SU-DHL-6 (cell line): ENCODE measurements at regions not wholly inside any gene's neighbourhood (a gene's known extent, or its start where the extent isn't known, plus 50 kb on each side); places are given as distances from the start of the nearest gene placed in this dataset.

ENCODE experiments used
- H2AFZ ChIP-seq: fragments of 200-600 bp; sonication (generic); 2 replicates; pipeline ENCODE4 v1.6.1; 2014; ENCODE audit warnings: low read depth, mild to moderate bottlenecking, moderate library complexity, mixed read lengths, antibody characterized with exemption, low read length; ENCODE audit not compliant: severe bottlenecking
- H3F3A ChIP-seq: fragments of 200-600 bp; shearing (Covaris generic); 2 replicates; pipeline ENCODE4 v1.6.0; 2016; ENCODE audit warnings: antibody characterized with exemption, mild to moderate bottlenecking; ENCODE audit not compliant: insufficient read depth
- H3K27ac ChIP-seq: fragments of 200-600 bp; sonication (generic); 2 replicates; pipeline ENCODE4 v1.5.1; 2016; ENCODE audit warnings: low read depth, mild to moderate bottlenecking, low read length, moderate library complexity, mixed read lengths
- H3K27me3 ChIP-seq: fragments of 200-600 bp; sonication (generic), shearing (Covaris generic); 2 replicates; pipeline ENCODE4 v1.6.0; 2014; ENCODE audit warnings: mild to moderate bottlenecking, low read length
- H3K36me3 ChIP-seq: fragments of 200-600 bp; sonication (generic); 2 replicates; pipeline ENCODE4 v1.6.1; 2014; ENCODE audit warnings: mild to moderate bottlenecking, low read length, mixed read lengths
- H3K4me2 ChIP-seq: fragments of 300-600, 200-600 bp; shearing (Covaris generic), sonication (generic); 2 replicates; pipeline ENCODE4 v1.6.0; 2014; ENCODE audit warnings: low read length, low read depth, mild to moderate bottlenecking; ENCODE audit not compliant: poor library complexity, severe bottlenecking
- H3K4me3 ChIP-seq: fragments of 200-600 bp; sonication (generic); 2 replicates; pipeline ENCODE4 v1.5.1; 2014; ENCODE audit warnings: antibody characterized with exemption, low read length, mild to moderate bottlenecking, mixed read lengths; ENCODE audit not compliant: insufficient read depth, poor library complexity, severe bottlenecking
- H3K79me2 ChIP-seq: fragments of 200-600 bp; sonication (generic); 2 replicates; pipeline ENCODE4 v1.6.1; 2014; ENCODE audit warnings: mild to moderate bottlenecking, low read length, moderate library complexity; ENCODE audit not compliant: insufficient read depth
- H3K9ac ChIP-seq: fragments of 200-600 bp; sonication (generic); 2 replicates; pipeline ENCODE4 v1.7.0; 2014; ENCODE audit warnings: mild to moderate bottlenecking, low read length
- H3K9me2 ChIP-seq: fragments of 200-600 bp; sonication (generic); replicated peaks from 2 replicates; pipeline ENCODE4 v1.6.1; 2014; ENCODE audit warnings: low read length; ENCODE audit not compliant: insufficient read depth
- H3K9me3 ChIP-seq: fragments of 200-600 bp; sonication (generic); 2 replicates; pipeline ENCODE4 v1.6.1; 2014; ENCODE audit warnings: low read length, mixed read lengths; ENCODE audit not compliant: insufficient read depth
- H4K20me1 ChIP-seq: fragments of 200-600 bp; sonication (generic); 2 replicates; pipeline ENCODE4 v1.6.1; 2014; ENCODE audit warnings: low read depth, mild to moderate bottlenecking, antibody characterized with exemption, low read length, moderate library complexity, mixed read lengths
- EZH2phosphoT487 ChIP-seq: fragments of 200-600 bp; sonication (generic), shearing (Covaris generic); conservative IDR thresholded peaks from 2 replicates; pipeline ENCODE4 v1.6.1; 2018; ENCODE audit warnings: mild to moderate bottlenecking, antibody characterized with exemption, low read length, moderate library complexity, mixed read lengths
- TF ChIP-seq, protein P1 (sequence below): fragments of 200-600 bp; sonication (generic); IDR thresholded peaks from one replicate; pipeline ENCODE4 v1.5.1; 2017; ENCODE audit warnings: antibody characterized with exemption, mild to moderate bottlenecking, low read length, moderate library complexity; ENCODE audit not compliant: insufficient read depth, poor library complexity, severe bottlenecking

DNA sequence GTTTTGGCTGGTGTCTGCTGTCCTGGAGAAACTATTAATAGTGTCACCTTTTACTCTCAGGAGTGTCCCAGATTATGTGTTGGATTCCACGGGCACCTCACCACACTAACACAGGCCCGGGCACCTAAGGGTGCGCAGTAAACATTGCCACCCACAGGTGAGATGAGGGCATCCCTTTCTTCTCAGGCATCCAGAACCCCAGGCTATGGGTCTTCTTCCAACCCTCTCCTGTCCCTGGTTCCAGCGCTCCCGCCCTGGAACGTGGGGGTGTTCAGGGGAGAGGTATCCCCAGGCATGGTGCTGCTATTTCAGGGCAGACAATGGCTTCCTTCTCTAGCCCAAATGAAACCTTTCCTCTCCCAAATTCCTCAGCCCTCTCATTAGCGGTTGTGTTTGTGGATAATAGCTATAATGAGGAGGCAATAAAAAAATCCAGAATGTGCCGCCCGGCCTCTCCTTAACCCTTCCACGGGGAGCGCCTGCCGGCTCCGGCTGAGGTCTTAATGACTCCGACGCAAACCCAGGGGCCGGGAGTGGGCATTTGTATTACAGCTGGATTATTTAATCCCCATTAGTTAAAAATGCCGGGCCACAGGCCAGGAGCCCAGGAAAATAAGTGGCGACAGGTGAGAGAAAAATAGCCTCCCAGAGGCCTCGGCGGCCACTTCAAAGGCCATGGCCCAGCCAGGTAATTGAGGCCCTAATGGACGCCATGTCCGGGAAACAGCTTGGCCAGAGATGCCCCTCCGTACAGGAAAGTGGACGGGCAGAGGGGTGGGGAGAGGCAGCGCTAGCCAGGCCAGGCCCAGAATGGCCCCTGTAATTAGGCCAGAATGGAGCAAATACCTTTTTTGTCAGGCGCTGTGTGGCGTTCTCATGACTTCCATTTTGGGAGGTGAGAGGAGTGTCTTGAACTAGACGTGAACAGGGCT is 102.8 kb downstream of the IRX5 start:
- no peaks in the 10 kb centered on the region for H4K20me1 ChIP-seq
- H3F3A ChIP-seq, result no peaks in the 10 kb centered on the region
- TF ChIP-seq, protein P1, sequence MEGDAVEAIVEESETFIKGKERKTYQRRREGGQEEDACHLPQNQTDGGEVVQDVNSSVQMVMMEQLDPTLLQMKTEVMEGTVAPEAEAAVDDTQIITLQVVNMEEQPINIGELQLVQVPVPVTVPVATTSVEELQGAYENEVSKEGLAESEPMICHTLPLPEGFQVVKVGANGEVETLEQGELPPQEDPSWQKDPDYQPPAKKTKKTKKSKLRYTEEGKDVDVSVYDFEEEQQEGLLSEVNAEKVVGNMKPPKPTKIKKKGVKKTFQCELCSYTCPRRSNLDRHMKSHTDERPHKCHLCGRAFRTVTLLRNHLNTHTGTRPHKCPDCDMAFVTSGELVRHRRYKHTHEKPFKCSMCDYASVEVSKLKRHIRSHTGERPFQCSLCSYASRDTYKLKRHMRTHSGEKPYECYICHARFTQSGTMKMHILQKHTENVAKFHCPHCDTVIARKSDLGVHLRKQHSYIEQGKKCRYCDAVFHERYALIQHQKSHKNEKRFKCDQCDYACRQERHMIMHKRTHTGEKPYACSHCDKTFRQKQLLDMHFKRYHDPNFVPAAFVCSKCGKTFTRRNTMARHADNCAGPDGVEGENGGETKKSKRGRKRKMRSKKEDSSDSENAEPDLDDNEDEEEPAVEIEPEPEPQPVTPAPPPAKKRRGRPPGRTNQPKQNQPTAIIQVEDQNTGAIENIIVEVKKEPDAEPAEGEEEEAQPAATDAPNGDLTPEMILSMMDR, result no peak
- TF ChIP-seq EZH2phosphoT487, result no peak
- no peaks in the 10 kb centered on the region for H3K36me3 ChIP-seq
- H3K9me2 ChIP-seq, result no peaks in the 10 kb centered on the region
- no peak overlapping the region for H2AFZ ChIP-seq
- no peak overlapping the region for H3K9ac ChIP-seq
- no peaks in the 10 kb centered on the region for H3K79me2 ChIP-seq
- no peak overlapping the region for H3K4me2 ChIP-seq
- no peak overlapping the region for H3K4me3 ChIP-seq
- no peaks in the 10 kb centered on the region for H3K27me3 ChIP-seq
- H3K27ac ChIP-seq, result no peak overlapping the region
- H3K9me3 ChIP-seq, result no peaks in the 10 kb centered on the region

DNA sequence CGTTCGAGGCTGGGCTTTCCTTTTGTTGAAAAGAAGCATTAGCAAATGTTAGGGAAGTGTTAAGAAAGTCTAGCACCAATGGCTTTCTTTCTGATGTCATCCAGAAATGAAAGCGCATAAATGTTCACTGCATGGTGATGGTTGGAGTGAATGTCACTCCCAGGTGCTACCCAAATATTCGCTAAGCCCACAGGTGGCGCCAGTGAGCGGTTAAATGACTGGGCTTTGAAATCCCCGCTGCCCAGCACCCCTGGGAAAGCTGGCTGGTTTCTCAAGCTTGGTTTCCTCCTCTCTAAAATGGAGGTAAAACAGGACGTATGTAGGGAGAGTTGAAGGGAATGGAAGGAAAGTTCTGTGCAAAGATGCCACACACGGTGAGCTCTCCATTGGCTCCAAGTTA is 104.4 kb downstream of the IRX5 start:
- Histone ChIP-seq H3K27ac (no peak overlapping the region), H3F3A (no peaks in the 10 kb centered on the region), H4K20me1 (no peaks in the 10 kb centered on the region), H3K9me2 (no peaks in the 10 kb centered on the region), H3K9ac (no peak overlapping the region), H3K4me3 (no peak overlapping the region), H3K4me2 (no peak overlapping the region), H3K79me2 (no peaks in the 10 kb centered on the region), H2AFZ (no peak overlapping the region), H3K9me3 (no peaks in the 10 kb centered on the region), H3K27me3 (no peaks in the 10 kb centered on the region), H3K36me3 (no peaks in the 10 kb centered on the region)
- TF ChIP-seq, protein P1, result peak; percentile 28
- no peak for TF ChIP-seq EZH2phosphoT487

DNA sequence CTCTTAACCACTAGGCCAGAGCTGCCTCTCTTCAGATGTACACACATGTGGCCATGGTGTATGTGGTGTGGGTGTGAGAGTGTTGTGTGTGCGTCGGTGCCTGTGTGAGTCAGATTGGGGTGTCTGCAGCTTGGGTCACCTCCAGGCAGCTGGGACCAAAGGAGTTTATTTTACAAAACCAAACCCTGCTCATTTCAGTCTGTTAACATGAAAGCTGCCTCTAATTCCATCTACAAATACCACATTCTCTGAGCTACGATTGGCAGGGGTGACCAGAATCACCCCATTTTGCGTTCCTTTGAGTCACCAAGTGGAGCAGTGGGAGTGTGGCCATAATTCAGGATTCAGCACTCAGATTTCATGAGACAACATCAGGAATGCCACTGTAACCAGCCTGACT is 105.3 kb downstream of the IRX5 start:
- H3K9me3 ChIP-seq, result no peaks in the 10 kb centered on the region
- no peaks in the 10 kb centered on the region for H4K20me1 ChIP-seq
- H2AFZ ChIP-seq, result no peak overlapping the region
- no peaks in the 10 kb centered on the region for H3K79me2 ChIP-seq
- H3K36me3 ChIP-seq, result no peaks in the 10 kb centered on the region
- H3K27ac ChIP-seq, result no peak overlapping the region
- no peak overlapping the region for H3K4me3 ChIP-seq
- no peak overlapping the region for H3K4me2 ChIP-seq
- TF ChIP-seq, protein P1, result no peak
- no peak overlapping the region for H3K9ac ChIP-seq
- no peaks in the 10 kb centered on the region for H3K27me3 ChIP-seq
- H3K9me2 ChIP-seq, result no peaks in the 10 kb centered on the region
- H3F3A ChIP-seq, result no peaks in the 10 kb centered on the region
